ENCODE measurements at regions not wholly inside any gene's neighbourhood (a gene's known extent, or its start where the extent isn't known, plus 50 kb on each side); places are given as distances from the start of the nearest gene placed in this dataset.

DNA sequence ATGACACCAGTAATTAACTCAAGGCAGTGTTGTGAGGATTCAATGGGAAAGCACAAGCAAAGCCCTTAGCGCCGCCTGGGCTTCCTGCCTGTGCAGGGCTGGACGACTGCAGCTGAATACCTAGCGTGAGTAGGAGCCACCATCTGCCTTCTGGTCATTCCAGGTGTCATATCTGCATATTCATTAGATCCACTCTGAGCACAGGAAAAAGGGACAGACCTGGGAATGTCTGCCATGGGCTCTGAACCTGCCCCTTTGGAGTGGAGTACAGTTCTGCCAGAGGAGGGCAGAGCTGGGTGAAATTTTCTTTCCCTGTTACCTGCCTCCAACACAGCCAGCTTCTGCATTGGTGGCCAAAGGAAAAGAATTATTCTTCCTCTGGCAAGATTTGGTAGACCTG lies 298.8 kb downstream of the NSG2 start:
- ATAC-seq, result no peak
- CTCF ChIA-PET, result no interaction called here
- no TSS peak for BruUV-seq (replicated peaks)

DNA sequence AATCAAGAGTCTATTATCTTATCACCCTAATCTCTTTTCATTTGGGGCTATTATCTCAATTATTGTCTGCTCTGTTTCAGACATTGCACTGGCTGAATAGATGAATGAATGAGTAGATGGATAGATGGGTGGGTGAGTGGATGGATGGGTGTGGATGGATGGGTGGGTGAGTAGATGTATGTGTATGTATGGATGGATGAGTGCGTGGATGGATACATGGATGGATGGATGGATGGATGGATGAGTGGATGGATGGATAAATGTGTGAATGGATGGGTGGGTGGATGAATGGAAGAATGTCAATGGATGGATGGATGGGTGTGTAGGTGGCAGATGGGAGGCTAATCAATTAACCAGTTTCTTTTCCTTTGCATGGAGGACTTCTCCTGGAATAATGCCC lies 301.7 kb downstream of the NSG2 start:
- in situ Hi-C loops (cut with HindIII; ENCODE audit: low pct_unique_long_range_greater_than_20kb, low sequenced_read_pairs) (no loop called here), intact Hi-C loops (cut with micrococcal nuclease; ENCODE audit: unreplicated experiment) (no loop called here)
- ATAC-seq, result no peak
- H3K36me3 ChIP-seq (ENCODE audit: control insufficient read depth, insufficient read depth, low read length), result no peaks in the 10 kb centered on the region
- no peaks in the 10 kb centered on the region for H3K4me1 ChIP-seq (ENCODE audit: control insufficient read depth, insufficient read depth, low read length)
- H3K9me3 ChIP-seq (ENCODE audit: control insufficient read depth, insufficient read depth, low read depth, low read length), result no peaks in the 10 kb centered on the region
- no peak for DNase-seq (ENCODE audit: low read depth, low spot score)
- ChIA-PET POLR2A (no interaction called here), CTCF (no interaction called here)
- no peak overlapping the region for H3K27ac ChIP-seq (ENCODE audit: low read length)
- TF ChIP-seq TCF7L2 (IDR thresholded peaks at IDR 0.05; ENCODE audit: low read depth, low read length) (no peak), POLR2AphosphoS5 (IDR thresholded peaks at IDR 0.05; ENCODE audit: low read depth, low read length) (no peak), SIN3A (IDR thresholded peaks at IDR 0.05; ENCODE audit: borderline replicate concordance, insufficient read depth, low read depth, low read length) (no peak)
- TF ChIP-seq, protein P1, sequence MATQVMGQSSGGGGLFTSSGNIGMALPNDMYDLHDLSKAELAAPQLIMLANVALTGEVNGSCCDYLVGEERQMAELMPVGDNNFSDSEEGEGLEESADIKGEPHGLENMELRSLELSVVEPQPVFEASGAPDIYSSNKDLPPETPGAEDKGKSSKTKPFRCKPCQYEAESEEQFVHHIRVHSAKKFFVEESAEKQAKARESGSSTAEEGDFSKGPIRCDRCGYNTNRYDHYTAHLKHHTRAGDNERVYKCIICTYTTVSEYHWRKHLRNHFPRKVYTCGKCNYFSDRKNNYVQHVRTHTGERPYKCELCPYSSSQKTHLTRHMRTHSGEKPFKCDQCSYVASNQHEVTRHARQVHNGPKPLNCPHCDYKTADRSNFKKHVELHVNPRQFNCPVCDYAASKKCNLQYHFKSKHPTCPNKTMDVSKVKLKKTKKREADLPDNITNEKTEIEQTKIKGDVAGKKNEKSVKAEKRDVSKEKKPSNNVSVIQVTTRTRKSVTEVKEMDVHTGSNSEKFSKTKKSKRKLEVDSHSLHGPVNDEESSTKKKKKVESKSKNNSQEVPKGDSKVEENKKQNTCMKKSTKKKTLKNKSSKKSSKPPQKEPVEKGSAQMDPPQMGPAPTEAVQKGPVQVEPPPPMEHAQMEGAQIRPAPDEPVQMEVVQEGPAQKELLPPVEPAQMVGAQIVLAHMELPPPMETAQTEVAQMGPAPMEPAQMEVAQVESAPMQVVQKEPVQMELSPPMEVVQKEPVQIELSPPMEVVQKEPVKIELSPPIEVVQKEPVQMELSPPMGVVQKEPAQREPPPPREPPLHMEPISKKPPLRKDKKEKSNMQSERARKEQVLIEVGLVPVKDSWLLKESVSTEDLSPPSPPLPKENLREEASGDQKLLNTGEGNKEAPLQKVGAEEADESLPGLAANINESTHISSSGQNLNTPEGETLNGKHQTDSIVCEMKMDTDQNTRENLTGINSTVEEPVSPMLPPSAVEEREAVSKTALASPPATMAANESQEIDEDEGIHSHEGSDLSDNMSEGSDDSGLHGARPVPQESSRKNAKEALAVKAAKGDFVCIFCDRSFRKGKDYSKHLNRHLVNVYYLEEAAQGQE (IDR thresholded peaks at IDR 0.05; ENCODE audit: insufficient read depth in 1 of 2, low read depth in 2 of 2, low read length in 1 of 2), result no peak
- TF ChIP-seq, protein P2, sequence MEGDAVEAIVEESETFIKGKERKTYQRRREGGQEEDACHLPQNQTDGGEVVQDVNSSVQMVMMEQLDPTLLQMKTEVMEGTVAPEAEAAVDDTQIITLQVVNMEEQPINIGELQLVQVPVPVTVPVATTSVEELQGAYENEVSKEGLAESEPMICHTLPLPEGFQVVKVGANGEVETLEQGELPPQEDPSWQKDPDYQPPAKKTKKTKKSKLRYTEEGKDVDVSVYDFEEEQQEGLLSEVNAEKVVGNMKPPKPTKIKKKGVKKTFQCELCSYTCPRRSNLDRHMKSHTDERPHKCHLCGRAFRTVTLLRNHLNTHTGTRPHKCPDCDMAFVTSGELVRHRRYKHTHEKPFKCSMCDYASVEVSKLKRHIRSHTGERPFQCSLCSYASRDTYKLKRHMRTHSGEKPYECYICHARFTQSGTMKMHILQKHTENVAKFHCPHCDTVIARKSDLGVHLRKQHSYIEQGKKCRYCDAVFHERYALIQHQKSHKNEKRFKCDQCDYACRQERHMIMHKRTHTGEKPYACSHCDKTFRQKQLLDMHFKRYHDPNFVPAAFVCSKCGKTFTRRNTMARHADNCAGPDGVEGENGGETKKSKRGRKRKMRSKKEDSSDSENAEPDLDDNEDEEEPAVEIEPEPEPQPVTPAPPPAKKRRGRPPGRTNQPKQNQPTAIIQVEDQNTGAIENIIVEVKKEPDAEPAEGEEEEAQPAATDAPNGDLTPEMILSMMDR (IDR thresholded peaks at IDR 0.05), result no peak
- peaks cover 27% of the 10 kb centered on the region for H3K27me3 ChIP-seq (ENCODE audit: control insufficient read depth, insufficient read depth, low read length)
- no peak overlapping the region for H3K4me3 ChIP-seq (ENCODE audit: low read depth in 2 of 2, low read length in 2 of 2)
- no TSS peak for BruUV-seq (replicated peaks)

More for the DNA sequence above, 298.8 kb downstream of the NSG2 start:
- POLR2A ChIA-PET, result no interaction called here
- Histone ChIP-seq H3K27ac (ENCODE audit: low read length) (no peak overlapping the region), H3K27me3 (ENCODE audit: control insufficient read depth, insufficient read depth, low read length) (peaks cover 21% of the 10 kb centered on the region), H3K4me1 (ENCODE audit: control insufficient read depth, insufficient read depth, low read length) (no peaks in the 10 kb centered on the region), H3K9me3 (ENCODE audit: control insufficient read depth, insufficient read depth, low read depth, low read length) (no peaks in the 10 kb centered on the region), H3K4me3 (ENCODE audit: low read depth in 2 of 2, low read length in 2 of 2) (no peak overlapping the region), H3K36me3 (ENCODE audit: control insufficient read depth, insufficient read depth, low read length) (no peaks in the 10 kb centered on the region)
- no peak for TF ChIP-seq TCF7L2 (IDR thresholded peaks at IDR 0.05; ENCODE audit: low read depth, low read length)
- TF ChIP-seq, protein P1 (IDR thresholded peaks at IDR 0.05; ENCODE audit: insufficient read depth in 1 of 2, low read depth in 2 of 2, low read length in 1 of 2), result no peak
- TF ChIP-seq, protein P2 (IDR thresholded peaks at IDR 0.05), result no peak
- no peak for TF ChIP-seq SIN3A (IDR thresholded peaks at IDR 0.05; ENCODE audit: borderline replicate concordance, insufficient read depth, low read depth, low read length)
- no peak for TF ChIP-seq POLR2AphosphoS5 (IDR thresholded peaks at IDR 0.05; ENCODE audit: low read depth, low read length)
- intact Hi-C loops (cut with micrococcal nuclease; ENCODE audit: unreplicated experiment) (no loop called here), in situ Hi-C loops (cut with HindIII; ENCODE audit: low pct_unique_long_range_greater_than_20kb, low sequenced_read_pairs) (no loop called here)
- DNase-seq (ENCODE audit: low read depth, low spot score), result no peak

Measured in Panc1 (cell line).